ENCODE measurements at regions not wholly inside any gene's neighbourhood (a gene's known extent, or its start where the extent isn't known, plus 50 kb on each side); places are given as distances from the start of the nearest gene placed in this dataset.

DNA sequence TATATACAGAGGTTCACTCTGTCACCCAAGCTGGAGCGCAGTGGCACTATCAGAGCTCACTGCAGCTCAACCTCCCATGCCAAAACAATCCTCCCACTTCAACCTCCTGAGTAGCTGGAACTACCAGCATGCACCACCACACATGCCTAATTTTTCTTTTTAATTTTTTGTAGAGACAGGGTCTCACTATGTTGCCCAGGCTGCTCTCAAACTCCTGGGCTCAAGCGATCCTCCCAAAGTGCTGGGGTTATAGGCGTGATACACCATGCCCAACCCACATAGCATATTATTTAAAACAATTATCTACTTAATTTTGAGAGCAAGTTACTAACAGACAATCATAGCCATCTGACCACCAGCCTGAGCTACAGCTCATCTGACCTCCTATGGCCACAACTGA is 459.9 kb upstream of the JARID2 start:
- ChIA-PET POLR2A (no interaction called here), CTCF (no interaction called here)

DNA sequence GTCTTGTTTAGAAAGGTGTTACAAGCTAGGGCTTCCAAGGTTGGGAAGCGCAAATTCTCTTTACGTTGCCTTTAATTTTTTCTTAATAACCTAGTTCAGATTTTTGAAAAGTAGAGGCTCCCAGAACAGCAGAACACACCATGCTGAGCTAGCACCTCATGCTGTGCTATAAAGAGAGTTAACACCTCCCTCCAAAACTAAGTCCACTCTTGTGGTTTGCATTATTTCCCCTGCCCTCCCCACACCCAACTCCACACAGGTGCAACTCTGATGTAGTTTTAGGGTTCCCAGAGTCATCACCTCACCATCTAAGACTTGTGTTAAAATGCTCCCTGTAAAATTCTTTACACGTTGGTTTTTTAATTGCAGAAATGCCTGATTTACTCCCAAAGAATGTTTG is 459.4 kb upstream of the JARID2 start:
- ChIA-PET POLR2A (no interaction called here), CTCF (no interaction called here)

DNA sequence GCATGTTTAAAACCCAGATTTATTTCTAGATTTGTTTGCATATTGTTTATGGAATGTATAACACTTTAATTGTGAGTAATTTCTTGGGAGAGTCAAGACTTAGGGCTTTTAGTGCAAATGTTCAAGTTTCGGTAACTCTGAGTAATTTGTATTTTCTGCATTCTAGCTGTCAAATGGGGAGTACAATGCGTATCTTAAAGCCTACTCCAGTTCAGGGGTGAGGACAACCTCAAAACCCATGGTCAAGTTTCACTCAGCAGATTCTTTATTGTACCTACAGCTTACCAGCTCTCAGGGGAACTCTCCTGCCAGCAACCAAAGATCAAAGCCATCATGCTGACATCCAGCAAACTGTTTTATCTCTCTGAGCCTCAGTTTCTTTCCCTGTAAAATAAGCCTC is 458.6 kb upstream of the JARID2 start:
- ChIA-PET POLR2A (no interaction called here), CTCF (no interaction called here)

DNA sequence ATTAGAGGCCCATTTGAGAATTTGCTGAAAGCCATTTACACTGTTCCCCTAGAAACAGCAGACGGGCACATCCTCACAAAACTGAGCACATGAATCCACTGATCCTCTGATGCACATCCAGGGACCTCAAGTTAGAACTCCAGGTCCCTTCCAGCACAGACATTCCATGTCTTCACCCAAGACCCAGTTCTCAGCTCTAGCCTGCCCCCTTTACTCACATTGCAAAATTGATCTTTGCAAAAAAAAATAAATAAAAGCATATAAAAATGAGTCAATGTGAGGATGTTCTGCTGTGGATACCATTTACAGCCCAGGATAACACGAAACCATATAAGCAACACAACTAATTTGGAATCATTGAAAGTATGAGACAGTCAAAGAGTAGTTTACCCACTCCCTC is 458.2 kb upstream of the JARID2 start:
- CTCF ChIA-PET = no interaction called here
- POLR2A ChIA-PET = no interaction called here

- ChIA-PET POLR2A (no interaction called here), CTCF (no interaction called here)
Measured at GRCh38 chr6:14789996-14790395, 455.9 kb upstream of the JARID2 start.

- ChIA-PET POLR2A (no interaction called here), CTCF (no interaction called here)
Measured at GRCh38 chr6:14790976-14791375, 454.9 kb upstream of the JARID2 start.

GRCh38 chr6:14791526-14791925 is 454.3 kb upstream of the JARID2 start:
- ChIA-PET CTCF (no interaction called here), POLR2A (no interaction called here)

GRCh38 chr6:14792118-14792955 is 453.5 kb upstream of the JARID2 start:
- ChIA-PET POLR2A (no interaction called here), CTCF (no interaction called here)

GRCh38 chr6:14795451-14795850 is 450.4 kb upstream of the JARID2 start:
- ChIA-PET CTCF (no interaction called here), POLR2A (no interaction called here)

DNA sequence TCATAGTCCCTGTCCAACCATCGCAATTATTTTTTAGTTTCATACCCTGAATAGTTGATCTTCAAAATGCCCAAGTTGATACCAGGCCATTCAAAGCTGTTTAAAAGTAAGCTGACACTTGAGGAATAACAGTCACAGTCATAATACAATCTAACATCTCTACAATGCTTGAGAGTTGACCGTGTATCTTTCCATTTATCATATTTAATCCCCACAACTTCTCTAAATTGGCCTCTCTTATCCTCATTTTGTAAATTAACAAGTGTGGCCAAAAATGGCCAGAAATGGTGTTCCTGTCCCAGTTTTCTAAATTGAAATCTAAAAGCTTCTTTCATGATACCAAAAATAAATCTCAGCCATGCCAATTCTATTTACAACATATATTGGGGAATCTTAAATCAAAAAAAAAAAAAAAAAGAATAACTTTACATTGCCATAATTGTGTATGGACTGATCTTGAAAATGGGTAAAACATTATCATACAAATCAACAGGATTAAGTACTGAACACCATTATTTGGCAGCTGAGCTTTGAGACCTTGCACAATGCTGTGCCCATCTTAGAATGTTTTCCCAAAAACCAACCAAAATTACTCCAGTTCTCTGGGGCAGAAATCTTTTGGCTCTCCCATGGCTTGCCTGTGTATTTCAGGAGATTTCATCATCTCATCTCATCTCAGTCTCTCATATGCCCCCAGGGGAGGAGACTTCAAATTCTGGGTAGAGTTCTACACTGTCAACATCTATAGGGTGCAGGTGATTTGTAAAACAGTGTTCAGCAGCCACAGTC is 448.7 kb upstream of the JARID2 start:
- CTCF ChIA-PET = no interaction called here
- POLR2A ChIA-PET = no interaction called here

DNA sequence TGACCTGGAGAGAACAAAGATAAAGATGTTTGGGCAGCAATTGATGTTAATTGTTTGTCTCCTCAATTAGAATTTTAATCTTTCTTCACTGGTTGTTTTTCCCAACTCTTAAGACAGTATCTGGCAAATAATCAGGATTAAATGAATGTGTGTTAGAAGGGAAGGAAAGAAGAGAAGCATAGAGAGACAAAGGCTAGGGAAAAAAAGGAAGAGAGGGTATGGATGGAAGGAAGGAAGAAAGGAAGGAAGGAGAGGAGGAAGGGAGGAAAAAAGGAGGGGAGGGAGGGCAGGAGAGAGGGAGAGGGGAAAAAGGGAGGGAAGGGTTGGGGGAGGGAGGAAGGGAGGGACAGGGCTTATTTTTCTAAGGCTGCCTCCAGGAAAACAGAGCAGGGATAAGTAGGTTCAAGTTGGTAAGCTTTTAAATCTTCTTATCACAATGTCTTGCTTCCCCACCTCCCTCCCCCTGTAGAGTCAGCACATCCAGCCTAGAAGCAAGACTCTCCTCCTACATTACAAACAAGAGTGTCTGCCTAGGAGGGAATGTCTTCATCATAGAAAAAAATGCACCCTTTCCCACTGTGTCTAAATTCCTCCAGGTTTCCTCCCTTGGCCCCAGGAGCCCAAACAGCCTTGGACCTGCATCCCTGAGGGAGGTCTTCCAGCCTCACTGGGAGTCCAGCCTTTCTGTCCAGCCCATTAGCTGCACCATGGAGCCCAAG is 447.8 kb upstream of the JARID2 start:
- CTCF ChIA-PET = no interaction called here
- POLR2A ChIA-PET = no interaction called here

DNA sequence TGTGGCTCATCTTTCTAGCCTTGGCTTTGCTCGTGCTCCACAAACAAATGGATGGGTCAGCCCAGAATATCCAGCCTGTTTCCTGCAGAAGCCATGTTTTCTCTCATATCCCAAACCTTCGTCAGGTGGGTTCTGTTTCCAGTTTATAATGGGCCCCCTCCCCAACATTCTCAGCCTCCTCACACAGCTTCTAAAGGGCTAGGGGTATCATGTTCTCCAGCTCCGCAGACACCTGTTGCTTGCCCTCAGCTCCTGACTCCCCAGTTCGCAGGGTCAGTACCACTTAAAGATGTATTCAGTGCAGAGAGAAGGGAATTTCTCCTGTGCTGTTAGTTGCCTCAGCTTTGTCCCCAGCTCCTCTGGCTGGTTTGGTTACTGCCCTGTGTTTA is 447.3 kb upstream of the JARID2 start:
- ChIA-PET CTCF (no interaction called here), POLR2A (no interaction called here)

- ChIA-PET CTCF (no interaction called here), POLR2A (no interaction called here)
Measured at GRCh38 chr6:14798996-14799588, 446.8 kb upstream of the JARID2 start.

DNA sequence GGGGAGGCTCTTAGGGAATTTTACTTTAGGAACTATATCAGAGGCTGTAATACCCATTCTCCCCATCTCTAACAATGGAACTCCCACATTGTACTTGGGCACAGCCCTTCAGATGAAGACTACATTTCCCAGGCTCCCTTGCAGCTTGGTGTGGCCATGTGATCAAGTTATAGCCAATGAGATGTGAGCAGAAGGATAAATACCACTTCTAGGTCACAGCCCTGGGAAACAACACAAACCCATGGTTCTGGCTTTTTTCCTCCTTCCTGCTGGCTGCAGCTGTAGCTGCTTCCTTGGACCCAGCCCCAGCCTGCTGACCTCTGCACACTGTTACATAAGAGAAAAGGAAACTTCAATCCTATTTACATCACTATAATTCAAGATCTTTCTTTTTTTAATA is 445.9 kb upstream of the JARID2 start:
- ChIA-PET POLR2A (no interaction called here), CTCF (no interaction called here)

- CTCF ChIA-PET = no interaction called here
- POLR2A ChIA-PET = no interaction called here
Measured at GRCh38 chr6:14802514-14803160, 443.2 kb upstream of the JARID2 start.

DNA sequence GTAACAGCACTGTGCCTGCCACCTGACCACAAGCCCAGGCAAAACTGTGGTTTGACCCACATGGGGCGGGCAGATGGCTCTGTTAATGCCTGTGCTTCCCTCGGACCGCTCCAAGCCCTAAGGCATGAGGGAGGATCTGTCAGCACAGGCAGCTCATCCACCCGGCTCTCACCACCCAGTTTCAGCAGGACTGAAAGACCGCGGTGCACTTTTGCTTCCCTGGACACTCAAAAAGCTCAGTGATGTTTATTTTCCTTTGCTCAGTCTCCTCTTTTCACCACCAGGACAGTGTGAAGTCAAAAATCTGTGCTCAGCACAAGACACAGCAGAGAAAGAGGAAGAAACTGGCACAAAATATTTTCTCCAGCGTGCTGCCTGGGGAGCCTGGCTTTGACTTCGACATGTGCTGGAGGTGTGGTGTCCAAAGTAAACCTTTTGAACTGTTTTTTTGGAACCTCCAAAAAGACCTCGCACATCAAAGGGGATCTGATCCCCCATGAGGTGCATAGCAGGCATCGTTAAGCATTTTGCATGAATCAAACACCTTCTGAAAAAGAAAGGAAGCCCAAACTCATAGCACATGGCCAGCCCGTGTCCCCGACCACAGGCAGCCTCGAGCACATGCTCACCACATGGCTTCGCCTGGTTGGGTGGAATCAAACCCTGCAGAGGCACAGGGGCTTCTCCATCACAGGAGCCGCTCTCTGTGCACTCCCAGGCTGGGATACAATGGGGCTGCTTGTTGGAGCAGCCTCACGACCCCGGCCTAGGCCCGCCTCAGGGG is 441.7 kb upstream of the JARID2 start:
- CTCF ChIA-PET = no interaction called here
- POLR2A ChIA-PET = no interaction called here

- POLR2A ChIA-PET = no interaction called here
Measured at GRCh38 chr6:14804785-14805210, 441.1 kb upstream of the JARID2 start.

GRCh38 chr6:14806101-14806500 is 439.8 kb upstream of the JARID2 start:
- CTCF ChIA-PET = interaction anchor here (0.8 kb wide), 1 partner anchor 22 kb away, joined by 3 read pairs; no protein-coding TSS in a partner anchor
- POLR2A ChIA-PET = no interaction called here

More at GRCh38 chr6:14804785-14805210, 441.1 kb upstream of the JARID2 start:
- CTCF ChIA-PET = no interaction called here

GRCh38 chr6:14807130-14807529 is 438.7 kb upstream of the JARID2 start:
- POLR2A ChIA-PET = no interaction called here
- CTCF ChIA-PET = interaction anchor here (0.8 kb wide), 1 partner anchor 21 kb away, joined by 3 read pairs; no protein-coding TSS in a partner anchor
